ENCODE measurements at regions not wholly inside any gene's neighbourhood (a gene's known extent, or its start where the extent isn't known, plus 50 kb on each side); places are given as distances from the start of the nearest gene placed in this dataset.

DNA sequence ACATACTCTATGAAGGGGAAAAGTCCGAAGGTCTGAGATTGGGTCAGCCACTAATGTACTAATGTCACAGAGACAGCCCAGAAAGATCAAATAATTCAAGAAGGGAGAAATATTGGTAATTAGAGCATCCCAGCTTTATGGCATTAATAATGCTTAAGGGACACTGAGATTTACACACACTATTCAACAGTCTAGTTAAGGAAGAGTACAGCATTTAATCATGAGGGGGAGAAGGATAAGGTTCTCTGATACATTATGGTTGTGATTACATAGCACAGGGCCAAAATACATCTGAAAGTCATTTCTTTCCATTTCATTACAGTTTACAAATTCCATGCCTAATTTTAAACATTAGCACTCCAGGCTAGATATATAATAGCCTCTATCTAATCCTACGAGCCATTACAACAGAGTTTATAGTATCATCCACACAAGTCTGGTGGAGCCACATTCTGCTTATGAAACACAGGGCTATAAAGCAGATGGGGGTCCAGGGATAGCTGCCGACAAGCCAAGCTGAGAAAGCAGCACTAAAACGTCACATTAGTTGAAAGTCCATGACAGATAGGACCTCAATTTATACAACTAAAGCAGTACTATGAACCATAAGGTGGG is 108.0 kb upstream of the GRIA3 start:
- no peaks in the 10 kb centered on the region for H3K27me3 ChIP-seq (ENCODE audit: insufficient read depth, low read length, poor library complexity, severe bottlenecking)
- no peaks in the 10 kb centered on the region for H3K4me1 Mint-ChIP-seq
- no peaks in the 10 kb centered on the region for H3K4me1 ChIP-seq (ENCODE audit: insufficient read depth, low read length)
- peaks cover 0 to 4% (median 0%) of the 10 kb centered on the region in 5 donors for H3K9me3 Mint-ChIP-seq
- H3K36me3 Mint-ChIP-seq: no peaks in the 10 kb centered on the region
- H3K27me3 Mint-ChIP-seq: peaks cover 0 to 3% of the 10 kb centered on the region in 2 donors
- ChIA-PET POLR2A (no interaction called here), CTCF (no interaction called here)
- H3K27ac ChIP-seq (ENCODE audit: low read depth, low read length): no peak overlapping the region
- DNase-seq: no peak
- H3K9me3 ChIP-seq (ENCODE audit: low read length): no peaks in the 10 kb centered on the region
- no peak overlapping the region for H3K27ac Mint-ChIP-seq
- no peaks in the 10 kb centered on the region for H3K36me3 ChIP-seq (ENCODE audit: insufficient read depth, low read length)
- no peak overlapping the region for H3K4me3 ChIP-seq (ENCODE audit: low read length)
- no peak overlapping the region for H3K4me3 Mint-ChIP-seq

- ChIA-PET POLR2A (no interaction called here), CTCF (no interaction called here)
- no peaks in the 10 kb centered on the region for H3K9me3 ChIP-seq (ENCODE audit: low read length)
- no peak overlapping the region for H3K27ac ChIP-seq (ENCODE audit: low read depth, low read length)
- no peak overlapping the region for H3K4me3 Mint-ChIP-seq
- H3K36me3 Mint-ChIP-seq: no peaks in the 10 kb centered on the region
- no peak for DNase-seq
- H3K4me1 Mint-ChIP-seq: no peaks in the 10 kb centered on the region
- no peaks in the 10 kb centered on the region for H3K36me3 ChIP-seq (ENCODE audit: insufficient read depth, low read length)
- no peaks in the 10 kb centered on the region for H3K27me3 Mint-ChIP-seq
- H3K9me3 Mint-ChIP-seq: peaks cover 0 to 4% (median 0%) of the 10 kb centered on the region in 5 donors
- H3K4me3 ChIP-seq (ENCODE audit: low read length): no peak overlapping the region
- H3K27me3 ChIP-seq (ENCODE audit: insufficient read depth, low read length, poor library complexity, severe bottlenecking): no peaks in the 10 kb centered on the region
- no peak overlapping the region for H3K27ac Mint-ChIP-seq
- no peaks in the 10 kb centered on the region for H3K4me1 ChIP-seq (ENCODE audit: insufficient read depth, low read length)
These were observed 106.4 kb upstream of the GRIA3 start for GRCh38 chrX:123077631-123078030.

DNA sequence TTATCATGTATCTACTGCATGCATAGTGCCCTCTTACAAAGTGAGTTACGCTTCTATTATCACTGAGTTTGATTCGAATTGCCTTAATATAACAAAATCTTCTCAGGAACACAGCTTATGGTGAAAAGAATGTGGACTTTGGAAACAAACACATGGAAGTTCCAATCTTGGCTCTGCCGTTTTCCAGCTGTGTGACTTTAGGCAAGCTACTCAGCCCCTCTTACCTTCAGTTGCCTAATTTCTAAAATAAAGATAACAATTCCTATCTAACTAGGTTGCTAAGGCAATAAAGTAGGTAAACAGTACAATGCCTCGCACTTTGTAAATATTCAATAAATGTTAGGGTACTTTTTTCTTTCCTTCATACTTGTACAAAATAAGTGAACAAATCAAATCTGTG is 104.0 kb upstream of the GRIA3 start:
- DNase-seq: no peak
- Histone ChIP-seq H3K27ac (ENCODE audit: low read depth, low read length) (no peak overlapping the region), H3K4me1 (ENCODE audit: insufficient read depth, low read length) (no peaks in the 10 kb centered on the region), H3K36me3 (ENCODE audit: insufficient read depth, low read length) (no peaks in the 10 kb centered on the region), H3K4me3 (ENCODE audit: low read length) (no peak overlapping the region), H3K9me3 (ENCODE audit: low read length) (no peaks in the 10 kb centered on the region), H3K27me3 (ENCODE audit: insufficient read depth, low read length, poor library complexity, severe bottlenecking) (no peaks in the 10 kb centered on the region)
- Mint-ChIP-seq H3K27ac (no peak overlapping the region), H3K4me1 (no peaks in the 10 kb centered on the region), H3K27me3 (peaks cover 0 to 1% of the 10 kb centered on the region in 2 donors), H3K36me3 (no peaks in the 10 kb centered on the region), H3K4me3 (no peak overlapping the region), H3K9me3 (no peaks in the 10 kb centered on the region)
- ChIA-PET POLR2A (no interaction called here), CTCF (no interaction called here)

DNA sequence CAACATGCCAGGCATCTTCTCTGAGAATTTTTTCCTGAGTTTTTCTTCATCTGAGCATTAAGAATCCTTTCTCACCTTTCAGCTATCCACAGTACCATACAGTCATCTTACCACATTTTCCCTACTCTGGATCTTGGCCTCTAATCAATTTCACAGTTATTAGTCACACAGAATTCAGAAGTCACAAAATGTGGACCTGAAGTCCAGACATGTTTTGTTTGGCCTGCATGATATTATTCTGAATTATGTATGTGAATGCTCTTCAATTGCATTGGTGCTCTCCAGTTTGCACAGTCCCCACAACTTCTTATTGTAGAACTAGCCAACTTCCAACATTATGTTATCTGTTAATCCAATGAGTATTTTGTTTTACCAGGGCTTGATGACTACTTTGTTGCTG is 102.3 kb upstream of the GRIA3 start:
- no peaks in the 10 kb centered on the region for H3K36me3 Mint-ChIP-seq
- H3K9me3 ChIP-seq (ENCODE audit: low read length): no peaks in the 10 kb centered on the region
- H3K27me3 ChIP-seq (ENCODE audit: insufficient read depth, low read length, poor library complexity, severe bottlenecking): no peaks in the 10 kb centered on the region
- H3K4me1 ChIP-seq (ENCODE audit: insufficient read depth, low read length): no peaks in the 10 kb centered on the region
- no peak overlapping the region for H3K27ac Mint-ChIP-seq
- H3K4me3 ChIP-seq (ENCODE audit: low read length): no peak overlapping the region
- H3K36me3 ChIP-seq (ENCODE audit: insufficient read depth, low read length): no peaks in the 10 kb centered on the region
- POLR2A ChIA-PET: no interaction called here
- CTCF ChIA-PET: no interaction called here
- H3K9me3 Mint-ChIP-seq: no peaks in the 10 kb centered on the region
- H3K27ac ChIP-seq (ENCODE audit: low read depth, low read length): no peak overlapping the region
- H3K4me3 Mint-ChIP-seq: no peak overlapping the region
- H3K27me3 Mint-ChIP-seq: peaks cover 0 to 1% of the 10 kb centered on the region in 2 donors
- no peaks in the 10 kb centered on the region for H3K4me1 Mint-ChIP-seq
- DNase-seq: no peak

GRCh38 chrX:123083924-123084323 is 100.2 kb upstream of the GRIA3 start:
- DNase-seq: no peak
- Mint-ChIP-seq H3K27ac (no peak overlapping the region), H3K4me1 (no peaks in the 10 kb centered on the region), H3K9me3 (no peaks in the 10 kb centered on the region), H3K4me3 (no peak overlapping the region), H3K36me3 (no peaks in the 10 kb centered on the region), H3K27me3 (peaks cover 0 to 1% of the 10 kb centered on the region in 2 donors)
- no peaks in the 10 kb centered on the region for H3K27me3 ChIP-seq (ENCODE audit: insufficient read depth, low read length, poor library complexity, severe bottlenecking)
- H3K27ac ChIP-seq (ENCODE audit: low read depth, low read length): no peak overlapping the region
- ChIA-PET POLR2A (no interaction called here), CTCF (no interaction called here)
- H3K9me3 ChIP-seq (ENCODE audit: low read length): no peaks in the 10 kb centered on the region
- no peak overlapping the region for H3K4me3 ChIP-seq (ENCODE audit: low read length)
- H3K4me1 ChIP-seq (ENCODE audit: insufficient read depth, low read length): no peaks in the 10 kb centered on the region
- H3K36me3 ChIP-seq (ENCODE audit: insufficient read depth, low read length): no peaks in the 10 kb centered on the region

- ChIA-PET CTCF (no interaction called here), POLR2A (no interaction called here)
- H3K9me3 Mint-ChIP-seq: peaks cover 0 to 1% (median 0%) of the 10 kb centered on the region in 5 donors
- no peaks in the 10 kb centered on the region for H3K27me3 ChIP-seq (ENCODE audit: insufficient read depth, low read length, poor library complexity, severe bottlenecking)
- DNase-seq: no peak
- H3K4me3 ChIP-seq (ENCODE audit: low read length): no peak overlapping the region
- no peaks in the 10 kb centered on the region for H3K36me3 Mint-ChIP-seq
- no peaks in the 10 kb centered on the region for H3K4me1 Mint-ChIP-seq
- no peaks in the 10 kb centered on the region for H3K4me1 ChIP-seq (ENCODE audit: insufficient read depth, low read length)
- no peaks in the 10 kb centered on the region for H3K36me3 ChIP-seq (ENCODE audit: insufficient read depth, low read length)
- H3K27me3 Mint-ChIP-seq: peaks cover 0 to 3% of the 10 kb centered on the region in 2 donors
- H3K27ac ChIP-seq (ENCODE audit: low read depth, low read length): no peak overlapping the region
- no peak overlapping the region for H3K4me3 Mint-ChIP-seq
- no peak overlapping the region for H3K27ac Mint-ChIP-seq
- H3K9me3 ChIP-seq (ENCODE audit: low read length): no peaks in the 10 kb centered on the region
These were observed 99.3 kb upstream of the GRIA3 start for GRCh38 chrX:123084797-123085196.

DNA sequence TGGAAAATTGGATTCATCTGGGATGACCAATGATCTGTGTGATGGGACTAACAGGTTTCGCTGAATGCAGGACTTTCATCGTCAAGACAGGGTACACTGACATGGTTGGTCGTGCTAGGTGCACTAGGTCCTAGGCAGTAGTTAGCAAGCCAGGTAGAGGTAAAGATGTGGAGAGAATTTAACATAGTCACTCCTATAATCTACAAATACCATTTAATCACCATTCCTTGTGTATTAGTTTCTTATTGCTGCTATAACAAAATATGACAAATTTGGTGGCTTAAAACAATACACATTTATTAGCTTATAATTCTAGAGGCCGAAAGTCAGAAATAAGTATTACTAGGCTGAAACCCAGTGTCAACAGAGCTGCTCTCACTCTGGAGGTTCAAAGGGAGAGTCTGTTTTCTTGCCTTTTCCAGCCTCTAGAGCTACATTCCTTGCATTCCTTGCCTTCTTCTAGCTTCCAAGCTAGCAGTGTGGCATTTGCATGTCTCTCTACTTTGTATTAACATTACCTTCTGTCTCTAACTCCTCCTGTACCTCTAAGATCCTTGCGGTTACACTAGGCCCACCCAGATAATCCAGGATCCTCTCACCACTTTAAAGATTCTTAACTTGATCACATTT is 98.7 kb upstream of the GRIA3 start:
- CTCF ChIA-PET: no interaction called here
- H3K27me3 ChIP-seq (ENCODE audit: insufficient read depth, low read length, poor library complexity, severe bottlenecking): no peaks in the 10 kb centered on the region
- Mint-ChIP-seq H3K9me3 (peaks cover 0 to 1% (median 0%) of the 10 kb centered on the region in 5 donors), H3K4me3 (no peak overlapping the region), H3K27ac (no peak overlapping the region), H3K36me3 (no peaks in the 10 kb centered on the region), H3K27me3 (peaks cover 0 to 3% of the 10 kb centered on the region in 2 donors), H3K4me1 (no peaks in the 10 kb centered on the region)
- no peaks in the 10 kb centered on the region for H3K36me3 ChIP-seq (ENCODE audit: insufficient read depth, low read length)
- POLR2A ChIA-PET: no interaction called here
- H3K4me3 ChIP-seq (ENCODE audit: low read length): no peak overlapping the region
- no peak for DNase-seq
- no peaks in the 10 kb centered on the region for H3K9me3 ChIP-seq (ENCODE audit: low read length)
- no peak overlapping the region for H3K27ac ChIP-seq (ENCODE audit: low read depth, low read length)
- no peaks in the 10 kb centered on the region for H3K4me1 ChIP-seq (ENCODE audit: insufficient read depth, low read length)

- H3K9me3 ChIP-seq (ENCODE audit: low read length): no peaks in the 10 kb centered on the region
- peaks cover 0 to 3% of the 10 kb centered on the region in 2 donors for H3K27me3 Mint-ChIP-seq
- H3K9me3 Mint-ChIP-seq: peaks cover 0 to 4% (median 1%) of the 10 kb centered on the region in 5 donors
- no peaks in the 10 kb centered on the region for H3K36me3 ChIP-seq (ENCODE audit: insufficient read depth, low read length)
- no peaks in the 10 kb centered on the region for H3K36me3 Mint-ChIP-seq
- H3K27me3 ChIP-seq (ENCODE audit: insufficient read depth, low read length, poor library complexity, severe bottlenecking): no peaks in the 10 kb centered on the region
- ChIA-PET POLR2A (no interaction called here), CTCF (no interaction called here)
- DNase-seq: no peak
- H3K27ac ChIP-seq (ENCODE audit: low read depth, low read length): no peak overlapping the region
- no peak overlapping the region for H3K4me3 ChIP-seq (ENCODE audit: low read length)
- H3K27ac Mint-ChIP-seq: no peak overlapping the region
- H3K4me1 ChIP-seq (ENCODE audit: insufficient read depth, low read length): no peaks in the 10 kb centered on the region
- H3K4me1 Mint-ChIP-seq: no peaks in the 10 kb centered on the region
- H3K4me3 Mint-ChIP-seq: no peak overlapping the region
These were observed 97.3 kb upstream of the GRIA3 start for GRCh38 chrX:123086768-123087167.
